Loucy (cell line): ENCODE measurements at regions not wholly inside any gene's neighbourhood (a gene's known extent, or its start where the extent isn't known, plus 50 kb on each side); places are given as distances from the start of the nearest gene placed in this dataset.

ENCODE experiments used
- CTCF ChIP-seq: fragments of 200-600 bp; sonication (generic); conservative IDR thresholded peaks from 2 replicates; pipeline ENCODE4 v1.5.1; 2014; ENCODE audit warnings: mild to moderate bottlenecking, antibody characterized with exemption, low read length
- EZH2phosphoT487 ChIP-seq: fragments of 200-600 bp; IDR thresholded peaks from 2 replicates; pipeline ENCODE4 v1.6.1; 2018; ENCODE audit warnings: antibody characterized with exemption, mild to moderate bottlenecking, moderate library complexity, borderline replicate concordance

GRCh38 chr20:60587986-60588385, 629.8 kb downstream of the CDH26 start:
- TF ChIP-seq CTCF (no peak), EZH2phosphoT487 (no peak)
